ENCODE measurements at regions not wholly inside any gene's neighbourhood (a gene's known extent, or its start where the extent isn't known, plus 50 kb on each side); places are given as distances from the start of the nearest gene placed in this dataset.

DNA sequence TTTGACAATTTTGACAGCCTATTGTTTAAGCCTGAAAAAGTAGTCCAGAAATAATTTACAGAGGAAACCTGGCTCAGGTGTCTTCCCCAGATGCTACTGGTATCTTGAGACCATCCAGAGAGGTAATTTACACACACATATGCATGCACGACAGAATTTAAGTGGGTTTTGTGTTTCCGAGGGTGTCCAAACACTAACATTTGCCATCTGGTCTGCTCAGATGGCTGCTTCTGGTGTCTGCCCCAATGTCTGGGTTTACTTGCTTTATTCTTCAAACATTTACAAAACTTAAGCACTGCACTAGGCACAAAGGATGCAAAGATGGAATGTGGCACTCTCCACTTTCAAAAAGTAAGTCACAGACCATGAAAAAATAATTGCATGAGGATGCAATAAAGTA lies 226.6 kb upstream of the EGLN3 start:
- no peak for TF ChIP-seq EP300 (IDR thresholded peaks at IDR 0.05)
- TF ChIP-seq POLR2AphosphoS5 (IDR thresholded peaks at IDR 0.05) = no peak
- no peak for TF ChIP-seq POLR2A (IDR thresholded peaks at IDR 0.05)
- no peak for TF ChIP-seq CTCF (IDR thresholded peaks at IDR 0.05)
- no peaks in the 10 kb centered on the region for H3K36me3 ChIP-seq
- peaks cover 0 to 9% (median 8%) of the 10 kb centered on the region in 3 donors for H3K4me1 ChIP-seq
- H3K27me3 ChIP-seq = no peaks in the 10 kb centered on the region
- H3K4me3 ChIP-seq = no peak overlapping the region
- 61 to 64% methylated on average over 2 of the region's 2 CpGs for WGBS, 2 donors (ENCODE audit: low coverage in 1 of 2)
- H3K27ac ChIP-seq = no peak overlapping the region
- no peaks in the 10 kb centered on the region for H3K9me3 ChIP-seq
- no peak for ATAC-seq

GRCh38 chr14:34175574-34175973 lies 224.7 kb upstream of the EGLN3 start:
- no peak overlapping the region for H3K27ac ChIP-seq
- no peak for ATAC-seq
- WGBS, 2 donors (ENCODE audit: low coverage in 1 of 2) = 72% methylated on average over 2 of the region's 2 CpGs; no CpG with 5 or more reads in 1 of the 2 donors
- peaks cover 0 to 26% (median 16%) of the 10 kb centered on the region in 3 donors for H3K4me1 ChIP-seq
- no peaks in the 10 kb centered on the region for H3K9me3 ChIP-seq
- no peak for TF ChIP-seq EP300 (IDR thresholded peaks at IDR 0.05)
- no peak for TF ChIP-seq POLR2AphosphoS5 (IDR thresholded peaks at IDR 0.05)
- no peak for TF ChIP-seq CTCF (IDR thresholded peaks at IDR 0.05)
- TF ChIP-seq POLR2A (IDR thresholded peaks at IDR 0.05) = no peak
- H3K36me3 ChIP-seq = no peaks in the 10 kb centered on the region
- H3K27me3 ChIP-seq = no peaks in the 10 kb centered on the region
- H3K4me3 ChIP-seq = no peak overlapping the region

DNA sequence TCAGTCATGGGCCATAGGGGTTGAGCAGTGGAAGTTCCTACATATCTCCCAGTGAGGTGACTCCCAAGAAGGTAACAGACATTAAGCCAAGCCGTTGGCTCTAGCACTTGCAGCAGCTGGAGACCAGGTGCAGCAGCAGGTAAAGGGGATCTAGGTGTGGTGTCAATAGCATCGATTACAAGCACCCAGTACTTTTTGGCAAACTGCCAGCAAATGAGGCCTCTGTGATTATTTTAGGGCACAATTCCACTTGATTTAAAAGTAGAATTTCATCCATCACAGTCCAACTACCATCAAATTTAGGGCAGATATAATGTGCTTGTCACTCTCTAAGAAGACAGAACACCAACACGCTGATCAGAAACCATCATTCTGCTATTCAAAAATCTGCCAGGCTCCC lies 224.1 kb upstream of the EGLN3 start:
- Histone ChIP-seq H3K4me1 (peaks cover 0 to 27% (median 16%) of the 10 kb centered on the region in 3 donors), H3K4me3 (no peak overlapping the region), H3K27ac (no peak overlapping the region), H3K9me3 (no peaks in the 10 kb centered on the region), H3K27me3 (no peaks in the 10 kb centered on the region), H3K36me3 (no peaks in the 10 kb centered on the region)
- 77 to 89% methylated on average over 3 of the region's 3 CpGs for WGBS, 2 donors (ENCODE audit: low coverage in 1 of 2)
- TF ChIP-seq POLR2AphosphoS5 (IDR thresholded peaks at IDR 0.05) (no peak), EP300 (IDR thresholded peaks at IDR 0.05) (no peak), CTCF (IDR thresholded peaks at IDR 0.05) (no peak)
- ATAC-seq = no peak

GRCh38 chr14:34173916-34174315 lies 223.0 kb upstream of the EGLN3 start:
- no peaks in the 10 kb centered on the region for H3K27me3 ChIP-seq
- no peak overlapping the region for H3K27ac ChIP-seq
- H3K9me3 ChIP-seq = no peaks in the 10 kb centered on the region
- TF ChIP-seq EP300 (IDR thresholded peaks at IDR 0.05) (no peak), CTCF (IDR thresholded peaks at IDR 0.05) (no peak)
- no peak for ATAC-seq
- 95 to 100% methylated on average over 3 of the region's 3 CpGs for WGBS, 2 donors (ENCODE audit: low coverage in 1 of 2)
- no peak overlapping the region for H3K4me3 ChIP-seq
- H3K36me3 ChIP-seq = no peaks in the 10 kb centered on the region
- H3K4me1 ChIP-seq = peaks cover 0 to 35% (median 16%) of the 10 kb centered on the region in 3 donors

DNA sequence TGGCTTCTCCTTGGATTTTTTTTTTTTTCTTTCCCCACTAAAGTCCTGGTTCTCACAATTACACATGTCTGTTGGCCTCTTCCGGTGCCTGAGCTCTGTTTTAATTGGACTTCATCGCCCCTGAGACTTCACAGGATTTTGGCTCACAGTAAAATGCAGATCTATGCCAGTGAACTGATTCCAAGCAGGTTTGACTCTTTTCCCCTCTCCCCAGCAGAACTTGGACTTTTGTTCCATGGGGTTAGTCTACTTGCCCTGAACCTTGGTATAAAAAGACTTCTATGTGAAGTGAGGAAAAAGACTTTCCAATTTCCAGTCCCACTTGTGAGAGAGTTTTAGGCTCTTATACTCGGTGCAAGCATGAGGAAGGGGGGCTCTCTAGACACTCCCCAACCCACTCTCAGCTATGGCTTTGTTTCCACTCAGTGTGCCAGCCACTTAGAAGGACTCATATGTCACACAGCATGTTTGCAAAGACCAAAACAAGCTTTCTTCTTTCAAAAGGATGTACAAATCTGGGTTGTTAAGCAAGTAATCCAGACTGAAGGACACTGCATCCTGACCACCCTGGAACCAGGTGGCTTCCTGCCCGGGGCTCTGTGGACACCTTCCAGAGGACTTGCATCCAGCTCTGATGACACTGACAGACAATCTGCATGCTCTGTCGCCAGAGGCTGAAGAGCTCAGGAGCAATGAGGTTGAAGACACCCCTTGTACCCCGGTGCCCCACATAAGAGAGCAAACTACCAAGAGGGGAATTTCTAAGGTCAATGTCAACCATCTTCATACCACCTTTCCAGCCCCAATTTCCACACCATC lies 221.9 kb upstream of the EGLN3 start:
- Histone ChIP-seq H3K4me3 (no peak overlapping the region), H3K27me3 (no peaks in the 10 kb centered on the region), H3K36me3 (no peaks in the 10 kb centered on the region), H3K9me3 (no peaks in the 10 kb centered on the region), H3K27ac (no peak overlapping the region), H3K4me1 (peaks cover 0 to 35% (median 16%) of the 10 kb centered on the region in 3 donors)
- ATAC-seq = peak; percentile 34
- 3 to 38% methylated on average over 3 to 5 of the region's 6 CpGs for WGBS, 2 donors (ENCODE audit: low coverage in 1 of 2)
- no peak for TF ChIP-seq POLR2AphosphoS5 (IDR thresholded peaks at IDR 0.05)
- TF ChIP-seq EP300 (IDR thresholded peaks at IDR 0.05) = no peak
- TF ChIP-seq POLR2A (IDR thresholded peaks at IDR 0.05) = no peak
- TF ChIP-seq CTCF (IDR thresholded peaks at IDR 0.05) = no peak
